NT2/D1 (cell line): ENCODE measurements at regions not wholly inside any gene's neighbourhood (a gene's known extent, or its start where the extent isn't known, plus 50 kb on each side); places are given as distances from the start of the nearest gene placed in this dataset.

Source experiments
- SUZ12 ChIP-seq: IDR thresholded peaks from 2 replicates; pipeline ENCODE4 v1.6.1; 2011; ENCODE audit not compliant: insufficient read length, insufficient read depth; ENCODE audit errors: extremely low read depth
- YY1 ChIP-seq: IDR thresholded peaks from 2 replicates; pipeline ENCODE4 v1.6.1; 2011; ENCODE audit not compliant: insufficient read length, insufficient read depth
- ZNF274 ChIP-seq: IDR thresholded peaks from 2 replicates; pipeline ENCODE4 v1.6.1; 2011; ENCODE audit warnings: mild to moderate bottlenecking, low read depth, low read length

DNA sequence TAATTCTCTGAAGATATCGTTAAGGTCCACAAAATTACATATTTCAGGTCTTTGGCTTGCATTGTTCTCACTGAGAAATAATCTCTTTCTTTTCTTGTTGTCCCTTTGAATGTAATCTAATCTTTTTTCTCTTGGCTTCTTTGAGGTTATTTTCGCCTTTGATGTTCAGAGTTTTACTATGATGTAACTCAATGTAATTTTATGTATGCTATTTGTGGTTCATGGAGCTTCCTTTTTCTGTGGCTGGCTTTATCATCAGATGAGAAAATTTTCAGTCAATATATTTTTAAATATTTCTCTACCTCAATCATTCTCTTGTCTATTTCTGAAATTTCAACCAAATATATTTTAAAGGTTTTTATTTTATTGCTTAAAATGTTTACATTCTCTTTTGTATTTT, 672.2 kb downstream of the TRAM1L1 start:
- TF ChIP-seq SUZ12 (no peak), YY1 (no peak), ZNF274 (no peak)
